Fibroblast of lung (primary cell): ENCODE measurements at regions not wholly inside any gene's neighbourhood (a gene's known extent, or its start where the extent isn't known, plus 50 kb on each side); places are given as distances from the start of the nearest gene placed in this dataset.

Source experiments
- DNase-seq, 2 donors: peaks; one replicate each; pipeline versions ENCODE4 v3.0.0 to v3.0.0-alpha.2; 2010; ENCODE audit warnings: low read depth in 2 of 2
- H2AFZ ChIP-seq: 2 replicates; pipeline ENCODE4 v1.5.1; 2012; ENCODE audit warnings: low read length, control low read depth, inconsistent platforms
- H3K27ac ChIP-seq: 2 replicates; pipeline ENCODE4 v1.5.1; 2011; ENCODE audit warnings: low read length, control low read depth; ENCODE audit not compliant: insufficient read depth
- H3K27me3 ChIP-seq: 2 replicates; pipeline ENCODE4 v1.5.1; 2011; ENCODE audit warnings: mild to moderate bottlenecking, low read length; ENCODE audit not compliant: control insufficient read depth, insufficient read depth
- H3K36me3 ChIP-seq: 2 replicates; pipeline ENCODE4 v1.5.1; 2011; ENCODE audit warnings: low read length; ENCODE audit not compliant: control insufficient read depth, insufficient read depth
- H3K4me1 ChIP-seq: 2 replicates; pipeline ENCODE4 v1.5.1; 2011; ENCODE audit warnings: low read length; ENCODE audit not compliant: control insufficient read depth, insufficient read depth; ENCODE audit errors: extremely low read depth
- H3K4me2 ChIP-seq: 2 replicates; pipeline ENCODE4 v1.5.1; 2011; ENCODE audit warnings: low read length, control low read depth; ENCODE audit not compliant: insufficient read depth; ENCODE audit errors: extremely low read depth
- H3K4me3 ChIP-seq, 4 experiments: fragments of 200-600 bp in 1 of 4; sonication (generic) in 1 of 4; replicated peaks in 1 of 4; 2 replicates each; pipeline ENCODE4 v1.5.1; 2011 to 2016; ENCODE audit warnings: low read length in 4 of 4, low read depth in 3 of 4, mild to moderate bottlenecking in 3 of 4, control low read depth in 2 of 4, inconsistent platforms in 1 of 4, mixed read lengths in 1 of 4; ENCODE audit not compliant: insufficient read depth in 1 of 4; ENCODE audit errors: control extremely low read depth in 1 of 4
- H3K79me2 ChIP-seq: 2 replicates; pipeline ENCODE4 v1.5.1; 2012; ENCODE audit warnings: mild to moderate bottlenecking, low read length, inconsistent platforms; ENCODE audit not compliant: control insufficient read depth, insufficient read depth
- H3K9ac ChIP-seq: 2 replicates; pipeline ENCODE4 v1.5.1; 2011; ENCODE audit warnings: mild to moderate bottlenecking, low read length, control low read depth; ENCODE audit not compliant: insufficient read depth
- H3K9me3 ChIP-seq: 2 replicates; pipeline ENCODE4 v1.5.1; 2012; ENCODE audit warnings: low read depth, low read length; ENCODE audit not compliant: control insufficient read depth, insufficient read depth
- H4K20me1 ChIP-seq: 2 replicates; pipeline ENCODE4 v1.5.1; 2011; ENCODE audit warnings: low read length; ENCODE audit not compliant: control insufficient read depth, insufficient read depth; ENCODE audit errors: extremely low read depth
- CTCF ChIP-seq, 2 donors: IDR thresholded peaks in 1 of 2; conservative IDR thresholded peaks in 1 of 2; 1 replicate in 1 of 2; 2 replicates in 1 of 2; pipeline ENCODE4 v1.5.1; 2011 to 2012; ENCODE audit warnings: low read length in 2 of 2, control low read depth in 1 of 2, inconsistent platforms in 1 of 2, low read depth in 1 of 2, mild to moderate bottlenecking in 1 of 2
- EZH2 ChIP-seq: IDR thresholded peaks from 2 replicates; pipeline ENCODE4 v1.5.1; 2012; ENCODE audit warnings: low read length, control low read depth, mild to moderate bottlenecking; ENCODE audit errors: missing control alignments

GRCh38 chr12:98059659-98060343 lies 455.6 kb upstream of the TMPO start:
- Histone ChIP-seq H4K20me1 (no peaks in the 10 kb centered on the region), H3K36me3 (no peaks in the 10 kb centered on the region), H3K4me2 (no peak overlapping the region), H2AFZ (no peak overlapping the region), H3K4me1 (no peaks in the 10 kb centered on the region), H3K27me3 (no peaks in the 10 kb centered on the region), H3K79me2 (no peaks in the 10 kb centered on the region), H3K9me3 (no peaks in the 10 kb centered on the region), H3K9ac (no peak overlapping the region), H3K4me3 (no peak overlapping the region), H3K27ac (no peak overlapping the region)
- no peak for TF ChIP-seq CTCF (conservative IDR thresholded peaks at IDR 0.05 in 1 of 2, IDR thresholded peaks at IDR 0.05 in 1 of 2; ENCODE audit: low read depth in 1 of 2, low read length in 2 of 2)
- TF ChIP-seq EZH2 = no peak
- no peak for DNase-seq

GRCh38 chr12:98060411-98060810 lies 455.0 kb upstream of the TMPO start:
- TF ChIP-seq EZH2 (no peak), CTCF (conservative IDR thresholded peaks at IDR 0.05 in 1 of 2, IDR thresholded peaks at IDR 0.05 in 1 of 2; ENCODE audit: low read depth in 1 of 2, low read length in 2 of 2) (no peak)
- Histone ChIP-seq H3K9me3 (no peaks in the 10 kb centered on the region), H3K36me3 (no peaks in the 10 kb centered on the region)

GRCh38 chr12:98062464-98063245 lies 452.7 kb upstream of the TMPO start:
- Histone ChIP-seq H3K27me3 (no peaks in the 10 kb centered on the region), H4K20me1 (no peaks in the 10 kb centered on the region), H3K27ac (no peak overlapping the region), H3K36me3 (no peaks in the 10 kb centered on the region), H3K4me3 (no peak overlapping the region), H3K9ac (no peak overlapping the region), H2AFZ (no peak overlapping the region), H3K4me2 (no peak overlapping the region), H3K79me2 (no peaks in the 10 kb centered on the region), H3K9me3 (no peaks in the 10 kb centered on the region), H3K4me1 (no peaks in the 10 kb centered on the region)
- DNase-seq = no peak
- no peak for TF ChIP-seq CTCF (conservative IDR thresholded peaks at IDR 0.05 in 1 of 2, IDR thresholded peaks at IDR 0.05 in 1 of 2; ENCODE audit: low read depth in 1 of 2, low read length in 2 of 2)
- no peak for TF ChIP-seq EZH2

More at GRCh38 chr12:98060411-98060810, 455.0 kb upstream of the TMPO start:
- no peak overlapping the region for H2AFZ ChIP-seq
- H3K4me2 ChIP-seq = no peak overlapping the region
- no peaks in the 10 kb centered on the region for H3K4me1 ChIP-seq
- DNase-seq = no peak
- no peak overlapping the region for H3K27ac ChIP-seq
- no peaks in the 10 kb centered on the region for H4K20me1 ChIP-seq
- no peaks in the 10 kb centered on the region for H3K27me3 ChIP-seq
- H3K4me3 ChIP-seq = no peak overlapping the region
- no peak overlapping the region for H3K9ac ChIP-seq
- no peaks in the 10 kb centered on the region for H3K79me2 ChIP-seq
